ENCODE measurements at regions not wholly inside any gene's neighbourhood (a gene's known extent, or its start where the extent isn't known, plus 50 kb on each side); places are given as distances from the start of the nearest gene placed in this dataset.

GRCh38 chr18:9048236-9048635 lies 54.3 kb upstream of the NDUFV2 start:
- Histone ChIP-seq H3K27me3 (ENCODE audit: control insufficient read depth in 2 of 2, insufficient read depth in 2 of 2, low read length in 2 of 2) (no peaks in the 10 kb centered on the region), H3K4me1 (ENCODE audit: control insufficient read depth, extremely low read depth, insufficient read depth, low read length) (no peaks in the 10 kb centered on the region), H2AFZ (ENCODE audit: low read depth, low read length) (no peak overlapping the region), H3K9ac (replicated peaks; ENCODE audit: extremely low read depth, insufficient read depth, low read length) (no peak overlapping the region), H4K20me1 (replicated peaks; ENCODE audit: control insufficient read depth, extremely low read depth, insufficient read depth, low read length) (no peaks in the 10 kb centered on the region), H3K79me2 (ENCODE audit: control insufficient read depth, insufficient read depth, low read length) (no peaks in the 10 kb centered on the region), H3K4me3 (replicated peaks in 1 of 3; ENCODE audit: insufficient read depth in 1 of 3, low read depth in 1 of 3, low read length in 3 of 3) (no peak overlapping the region), H3K36me3 (ENCODE audit: control insufficient read depth in 2 of 2, extremely low read depth in 1 of 2, insufficient read depth in 2 of 2, low read length in 2 of 2) (no peaks in the 10 kb centered on the region), H3K4me2 (ENCODE audit: insufficient read depth, low read length) (no peak overlapping the region), H3K27ac (ENCODE audit: insufficient read depth, low read depth, low read length) (no peak overlapping the region), H3K9me1 (replicated peaks; ENCODE audit: control insufficient read depth, extremely low read depth, insufficient read depth, low read length) (no peaks in the 10 kb centered on the region), H3K9me3 (replicated peaks; ENCODE audit: control insufficient read depth, insufficient read depth, low read length) (no peaks in the 10 kb centered on the region)
- no TSS peak for BruUV-seq (replicated peaks)
- ChIA-PET POLR2A (no interaction called here), CTCF (interaction anchor here (1.9 kb wide), 1 partner anchor 13 kb away, joined by 5 read pairs; no protein-coding TSS in a partner anchor)
- intact Hi-C loops (cut with micrococcal nuclease), result no loop called here
- FAIRE-seq (no peak), DNase-seq (ENCODE audit: low read depth, low spot score) (no peak)
- no peak for TF ChIP-seq MAX (IDR thresholded peaks at IDR 0.05; ENCODE audit: insufficient read depth, insufficient read length)
- TF ChIP-seq GATA2 (IDR thresholded peaks at IDR 0.05; ENCODE audit: insufficient read depth, insufficient read length, low read depth, low read length), result no peak
- TF ChIP-seq POLR2A (IDR thresholded peaks at IDR 0.05; ENCODE audit: low read depth, low read length), result no peak
- TF ChIP-seq JUN (IDR thresholded peaks at IDR 0.05; ENCODE audit: borderline replicate concordance, insufficient read depth, insufficient read length, low read depth), result no peak
- no peak for TF ChIP-seq POLR2AphosphoS5 (IDR thresholded peaks at IDR 0.05; ENCODE audit: insufficient read depth, low read depth, low read length)
- no peak for TF ChIP-seq MYC (IDR thresholded peaks at IDR 0.05; ENCODE audit: low read depth, low read length)
- no peak for TF ChIP-seq CTCF (IDR thresholded peaks at IDR 0.05; ENCODE audit: extremely low read depth in 1 of 2, insufficient read depth in 1 of 2, low read depth in 1 of 2, low read length in 2 of 2)
- TF ChIP-seq FOS (IDR thresholded peaks at IDR 0.05; ENCODE audit: borderline replicate concordance, insufficient read depth, low read length), result no peak
- TF ChIP-seq EZH2 (IDR thresholded peaks at IDR 0.05; ENCODE audit: borderline replicate concordance, low read depth, low read length, severe bottlenecking), result no peak
- dilution Hi-C loops (cut with MboI; ENCODE audit: extremely low pct_ligation_motif_present, low sequenced_read_pairs), result no loop called here
